CD4-positive, alpha-beta T cell (primary cell): ENCODE measurements at regions not wholly inside any gene's neighbourhood (a gene's known extent, or its start where the extent isn't known, plus 50 kb on each side); places are given as distances from the start of the nearest gene placed in this dataset.
"Not testable (repeated sequence)": the region's sequence is repeated elsewhere in the genome, so short reads cannot be mapped to it uniquely, and the experiment has no call there.

Experiments
- ATAC-seq: fragments of 200-7000 bp; cut with Tn5 transposase; one replicate; pipeline ENCODE4 v1.10.0; 2022; ENCODE audit warnings: mild to moderate bottlenecking; ENCODE audit not compliant: poor library complexity
- CTCF ChIA-PET: fragments of 350-600 bp; sonication (Branson Sonifier 250); formaldehyde crosslinking; loops from one replicate; lab custom pipeline; 2021; ENCODE audit warnings: antibody characterized with exemption, inconsistent platforms; lab: Charles Lee
- POLR2A ChIA-PET: fragments of 350-600 bp; sonication (Branson Sonifier 250); formaldehyde crosslinking; loops from one replicate; lab custom pipeline; 2021; ENCODE audit warnings: antibody characterized with exemption, inconsistent platforms; lab: Charles Lee
- DNase-seq, 14 experiments: peaks; one replicate each; pipeline ENCODE4 v3.0.0-alpha.2; 2013 to 2020; ENCODE audit warnings: mixed read lengths in 2 of 14
- H3K27ac ChIP-seq, 2 donors: one replicate each; pipeline versions ENCODE4 v1.5.1 to v1.7.0; 2013; ENCODE audit warnings: low read length in 2 of 2, low read depth in 1 of 2, mild to moderate bottlenecking in 1 of 2
- H3K27me3 ChIP-seq, 2 experiments: 1 replicate in 1 of 2; 2 replicates in 1 of 2; pipeline versions ENCODE4 v1.6.1 to v1.7.0; 2013; ENCODE audit warnings: low read length in 2 of 2, control low read depth in 1 of 2, mild to moderate bottlenecking in 1 of 2, moderate library complexity in 1 of 2; ENCODE audit not compliant: insufficient read depth in 2 of 2, control insufficient read depth in 1 of 2
- H3K36me3 ChIP-seq: one replicate; pipeline ENCODE4 v1.6.1; 2013; ENCODE audit warnings: low read length, control low read depth; ENCODE audit not compliant: insufficient read depth
- H3K4me1 ChIP-seq: one replicate; pipeline ENCODE4 v1.6.1; 2013; ENCODE audit warnings: low read length, control low read depth; ENCODE audit not compliant: insufficient read depth
- H3K4me3 ChIP-seq: one replicate; pipeline ENCODE4 v1.5.1; 2013; ENCODE audit warnings: mild to moderate bottlenecking, low read length, moderate library complexity
- H3K9me3 ChIP-seq, 2 experiments: 1 replicate in 1 of 2; 2 replicates in 1 of 2; pipeline versions ENCODE4 v1.6.1 to v1.7.0; 2013; ENCODE audit warnings: low read length in 2 of 2, mild to moderate bottlenecking in 2 of 2, control low read depth in 1 of 2, moderate library complexity in 1 of 2; ENCODE audit not compliant: control insufficient read depth in 1 of 2, insufficient read depth in 1 of 2
- H3K27ac Mint-ChIP-seq: one replicate; pipeline ENCODE4 v1.8.0; 2020; ENCODE audit warnings: mixed read lengths
- H3K27me3 Mint-ChIP-seq: one replicate; pipeline ENCODE4 v1.8.0; 2021; ENCODE audit warnings: mixed read lengths
- H3K36me3 Mint-ChIP-seq: one replicate; pipeline ENCODE4 v1.8.0; 2021; ENCODE audit warnings: low read depth, mixed read lengths
- H3K4me1 Mint-ChIP-seq: one replicate; pipeline ENCODE4 v1.8.0; 2021; ENCODE audit warnings: low read depth, mixed read lengths
- H3K4me3 Mint-ChIP-seq: one replicate; pipeline ENCODE4 v1.8.0; 2020; ENCODE audit warnings: mild to moderate bottlenecking, mixed read lengths
- H3K9me3 Mint-ChIP-seq: one replicate; pipeline ENCODE4 v1.8.0; 2020; ENCODE audit warnings: mixed read lengths
- intact Hi-C, 2 experiments: fragments of 100-400 bp; cut with DNase I in 1 of 2; cut with micrococcal nuclease in 1 of 2; formaldehyde crosslinking; loops; one replicate each; pipeline versions ENCODE4 v1.15.1 to v1.9.0; 2023 to 2025; cut with DNase I, micrococcal nuclease
- TF ChIP-seq, protein P1 (sequence below): fragments of 200-600 bp; IDR thresholded peaks from one replicate; pipeline ENCODE4 v1.8.0; 2022; ENCODE audit warnings: antibody characterized with exemption, mild to moderate bottlenecking

DNA sequence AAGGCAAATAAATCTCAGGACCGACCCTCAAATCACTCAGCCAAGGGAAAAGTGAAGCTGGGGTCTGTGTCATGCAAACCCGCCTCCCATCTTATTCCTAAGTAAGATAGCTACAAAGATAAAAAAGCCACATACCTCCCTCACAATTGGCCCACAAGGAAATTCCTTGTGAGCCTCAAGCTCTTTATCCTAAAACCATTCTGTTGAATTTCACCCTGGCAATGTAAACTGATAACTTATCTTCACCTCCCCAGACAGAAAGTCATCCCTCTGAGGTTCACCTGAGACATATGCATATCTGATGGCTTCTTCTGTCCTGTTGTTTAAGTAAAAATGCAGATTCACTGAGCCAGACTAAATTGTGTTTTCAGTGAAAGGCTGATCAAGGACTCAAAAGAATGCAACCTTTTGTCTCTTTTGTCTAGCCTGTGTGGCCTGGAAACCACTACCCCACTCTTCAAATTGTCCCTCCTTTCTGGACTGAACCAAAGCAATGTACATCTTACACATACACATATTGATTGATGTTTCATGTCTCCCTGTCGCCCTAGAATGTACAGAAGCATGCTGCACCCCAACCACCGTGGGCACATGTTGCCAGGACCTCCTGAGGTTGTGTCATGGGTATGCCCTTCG is 91.3 kb downstream of the MFAP3L start:
- Mint-ChIP-seq H3K27ac (no peak overlapping the region), H3K36me3 (no peaks in the 10 kb centered on the region), H3K4me1 (no peaks in the 10 kb centered on the region), H3K9me3 (no peaks in the 10 kb centered on the region), H3K27me3 (no peaks in the 10 kb centered on the region), H3K4me3 (no peak overlapping the region)
- H3K4me3 ChIP-seq, result no peak overlapping the region
- no peaks in the 10 kb centered on the region for H3K36me3 ChIP-seq
- TF ChIP-seq, protein P1, sequence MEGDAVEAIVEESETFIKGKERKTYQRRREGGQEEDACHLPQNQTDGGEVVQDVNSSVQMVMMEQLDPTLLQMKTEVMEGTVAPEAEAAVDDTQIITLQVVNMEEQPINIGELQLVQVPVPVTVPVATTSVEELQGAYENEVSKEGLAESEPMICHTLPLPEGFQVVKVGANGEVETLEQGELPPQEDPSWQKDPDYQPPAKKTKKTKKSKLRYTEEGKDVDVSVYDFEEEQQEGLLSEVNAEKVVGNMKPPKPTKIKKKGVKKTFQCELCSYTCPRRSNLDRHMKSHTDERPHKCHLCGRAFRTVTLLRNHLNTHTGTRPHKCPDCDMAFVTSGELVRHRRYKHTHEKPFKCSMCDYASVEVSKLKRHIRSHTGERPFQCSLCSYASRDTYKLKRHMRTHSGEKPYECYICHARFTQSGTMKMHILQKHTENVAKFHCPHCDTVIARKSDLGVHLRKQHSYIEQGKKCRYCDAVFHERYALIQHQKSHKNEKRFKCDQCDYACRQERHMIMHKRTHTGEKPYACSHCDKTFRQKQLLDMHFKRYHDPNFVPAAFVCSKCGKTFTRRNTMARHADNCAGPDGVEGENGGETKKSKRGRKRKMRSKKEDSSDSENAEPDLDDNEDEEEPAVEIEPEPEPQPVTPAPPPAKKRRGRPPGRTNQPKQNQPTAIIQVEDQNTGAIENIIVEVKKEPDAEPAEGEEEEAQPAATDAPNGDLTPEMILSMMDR, result no peak
- no peaks in the 10 kb centered on the region for H3K9me3 ChIP-seq
- H3K4me1 ChIP-seq, result no peaks in the 10 kb centered on the region
- POLR2A ChIA-PET, result no interaction called here
- intact Hi-C loops, result no loop called here
- no peaks in the 10 kb centered on the region for H3K27me3 ChIP-seq
- ATAC-seq, result no peak
- DNase-seq, result no peak
- CTCF ChIA-PET, result no interaction called here
- H3K27ac ChIP-seq, result no peak overlapping the region

DNA sequence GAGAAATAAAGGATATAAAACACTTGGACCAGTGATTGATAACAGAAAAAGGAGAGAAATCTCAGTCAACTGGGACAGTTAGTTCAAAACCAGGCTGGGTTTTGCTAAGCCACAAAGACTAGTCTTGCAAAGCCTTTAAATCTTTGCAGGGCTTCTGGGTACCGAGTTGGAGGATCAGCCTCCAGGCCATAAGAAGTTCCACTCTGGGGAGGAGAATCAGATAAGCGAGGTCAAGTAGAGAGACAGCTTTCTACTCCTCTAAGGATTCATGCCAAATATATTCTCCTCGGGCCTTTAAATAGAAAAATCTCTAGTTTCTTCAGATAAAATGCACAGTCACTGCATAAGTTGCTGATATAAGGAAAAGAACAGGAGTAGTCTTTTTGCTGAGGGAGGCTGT is 92.7 kb downstream of the MFAP3L start:
- H3K4me1 Mint-ChIP-seq, result no peaks in the 10 kb centered on the region
- ChIA-PET CTCF (no interaction called here), POLR2A (no interaction called here)
- no peak overlapping the region for H3K4me3 ChIP-seq
- no peak for DNase-seq
- no peaks in the 10 kb centered on the region for H3K27me3 ChIP-seq
- H3K9me3 Mint-ChIP-seq, result no peaks in the 10 kb centered on the region
- intact Hi-C loops, result no loop called here
- TF ChIP-seq, protein P1, result no peak
- no peaks in the 10 kb centered on the region for H3K9me3 ChIP-seq
- H3K27me3 Mint-ChIP-seq, result no peaks in the 10 kb centered on the region
- H3K36me3 ChIP-seq, result no peaks in the 10 kb centered on the region
- no peak overlapping the region for H3K27ac Mint-ChIP-seq
- no peaks in the 10 kb centered on the region for H3K4me1 ChIP-seq
- no peaks in the 10 kb centered on the region for H3K36me3 Mint-ChIP-seq
- H3K27ac ChIP-seq, result no peak overlapping the region
- H3K4me3 Mint-ChIP-seq, result no peak overlapping the region
- ATAC-seq, result no peak

DNA sequence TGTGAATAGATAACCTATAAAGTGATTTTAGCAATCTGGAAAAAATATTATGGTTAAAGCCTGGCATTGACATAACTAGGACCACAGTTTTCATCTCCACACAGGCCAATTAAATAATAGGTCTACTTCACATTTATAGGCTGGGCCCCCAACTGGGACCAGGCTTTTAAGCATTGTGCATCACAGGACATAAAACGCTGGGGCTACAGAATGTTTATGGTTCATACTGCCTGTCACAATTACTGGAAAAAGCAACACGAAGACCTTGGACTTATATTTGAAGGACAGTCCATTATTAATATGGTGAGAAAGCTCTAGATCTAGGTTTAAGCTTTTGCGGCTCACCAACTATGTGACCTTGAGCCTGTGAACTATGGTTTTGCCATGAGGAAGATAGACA is 94.2 kb downstream of the MFAP3L start:
- Histone ChIP-seq H3K27ac (no peak overlapping the region), H3K4me1 (no peaks in the 10 kb centered on the region), H3K27me3 (no peaks in the 10 kb centered on the region), H3K36me3 (no peaks in the 10 kb centered on the region), H3K4me3 (no peak overlapping the region), H3K9me3 (no peaks in the 10 kb centered on the region)
- CTCF ChIA-PET, result no interaction called here
- TF ChIP-seq, protein P1, result no peak
- Mint-ChIP-seq H3K27ac (no peak overlapping the region), H3K4me3 (no peak overlapping the region), H3K4me1 (no peaks in the 10 kb centered on the region), H3K9me3 (no peaks in the 10 kb centered on the region), H3K36me3 (no peaks in the 10 kb centered on the region), H3K27me3 (no peaks in the 10 kb centered on the region)
- POLR2A ChIA-PET, result no interaction called here
- no peak for ATAC-seq
- intact Hi-C loops, result no loop called here
- no peak for DNase-seq

DNA sequence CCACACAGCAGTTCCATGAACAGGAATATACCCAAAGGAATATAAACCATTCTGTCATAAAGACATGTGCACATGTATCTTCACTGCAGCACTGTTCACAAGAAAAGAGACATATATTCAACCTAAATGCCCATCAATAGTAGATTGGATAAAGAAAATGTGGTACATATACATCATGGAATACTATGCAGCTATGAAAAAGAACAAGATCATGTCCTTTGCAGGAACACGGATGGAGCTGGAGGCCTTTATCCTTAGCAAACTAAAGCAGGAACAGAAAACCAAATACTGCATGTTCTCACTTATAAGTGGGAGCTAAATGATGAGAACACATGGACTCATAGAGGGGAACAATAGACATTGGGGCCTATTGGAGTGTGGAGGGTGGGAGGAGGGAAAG is 95.4 kb downstream of the MFAP3L start:
- intact Hi-C loops, H3K4me3 Mint-ChIP-seq, H3K9me3 ChIP-seq, H3K36me3 Mint-ChIP-seq, H3K9me3 Mint-ChIP-seq, CTCF ChIA-PET, H3K27ac ChIP-seq, H3K4me1 ChIP-seq, POLR2A ChIA-PET, H3K4me1 Mint-ChIP-seq, DNase-seq, H3K27me3 Mint-ChIP-seq, H3K36me3 ChIP-seq, H3K27ac Mint-ChIP-seq, H3K27me3 ChIP-seq, ATAC-seq, H3K4me3 ChIP-seq: not testable (repeated sequence)
